Neural cell (in vitro differentiated cells): ENCODE measurements at regions not wholly inside any gene's neighbourhood (a gene's known extent, or its start where the extent isn't known, plus 50 kb on each side); places are given as distances from the start of the nearest gene placed in this dataset.

Experiments
- H2AFZ ChIP-seq: fragments of 200-600, 300-800 bp; sonication (generic), shearing (Covaris generic); 2 replicates; pipeline ENCODE4 v1.6.0; 2014; ENCODE audit warnings: low read depth, mild to moderate bottlenecking, antibody characterized with exemption, low read length, moderate library complexity
- H3F3A ChIP-seq: fragments of 200-600 bp; shearing (Covaris generic); 2 replicates; pipeline ENCODE4 v1.6.1; 2016; ENCODE audit warnings: mild to moderate bottlenecking, moderate library complexity, mixed read lengths, antibody characterized with exemption, low read length; ENCODE audit not compliant: insufficient read depth, poor library complexity, severe bottlenecking
- H3K27ac ChIP-seq: fragments of 200-600, 300-800 bp; sonication (generic), shearing (Covaris generic); 2 replicates; pipeline ENCODE4 v1.5.1; 2014; ENCODE audit warnings: mild to moderate bottlenecking, low read length, moderate library complexity
- H3K27me3 ChIP-seq: fragments of 300-800, 200-600 bp; sonication (generic), shearing (Covaris generic); 2 replicates; pipeline ENCODE4 v1.6.0; 2014; ENCODE audit warnings: mild to moderate bottlenecking, low read depth, low read length, moderate library complexity; ENCODE audit not compliant: insufficient read depth
- H3K36me3 ChIP-seq: fragments of 300-800, 200-600 bp; sonication (generic), shearing (Covaris generic); 2 replicates; pipeline ENCODE4 v1.5.1; 2014; ENCODE audit warnings: mild to moderate bottlenecking, antibody characterized with exemption, low read length, moderate library complexity; ENCODE audit not compliant: insufficient read depth
- H3K4me2 ChIP-seq: fragments of 300-800, 200-600 bp; sonication (generic), shearing (Covaris generic); 2 replicates; pipeline ENCODE4 v1.6.0; 2014; ENCODE audit warnings: mild to moderate bottlenecking, low read length
- H3K4me3 ChIP-seq: fragments of 300-800, 200-600 bp; sonication (generic), shearing (Covaris generic); 2 replicates; pipeline ENCODE4 v1.5.1; 2014; ENCODE audit warnings: mild to moderate bottlenecking, low read length, moderate library complexity
- H3K79me2 ChIP-seq: fragments of 200-600 bp; shearing (Covaris generic); replicated peaks from 2 replicates; pipeline ENCODE4 v1.6.0; 2014; ENCODE audit warnings: mild to moderate bottlenecking, low read length, moderate library complexity; ENCODE audit not compliant: insufficient read depth
- H3K9ac ChIP-seq: fragments of 300-800, 200-600 bp; sonication (generic), shearing (Covaris generic); 2 replicates; pipeline ENCODE4 v1.6.1; 2016; ENCODE audit warnings: mild to moderate bottlenecking, low read length, mixed read lengths
- H3K9me2 ChIP-seq: fragments of 200-600 bp; shearing (Covaris generic); 2 replicates; pipeline ENCODE4 v1.6.1; 2016; ENCODE audit warnings: mild to moderate bottlenecking, low read length, mixed read lengths; ENCODE audit not compliant: insufficient read depth
- H3K9me3 ChIP-seq: fragments of 200-600, 300-800 bp; sonication (generic), shearing (Covaris generic); 2 replicates; pipeline ENCODE4 v1.6.1; 2016; ENCODE audit warnings: mild to moderate bottlenecking, mixed run types, low read length, moderate library complexity, mixed read lengths
- H4K20me1 ChIP-seq: fragments of 200-600 bp; shearing (Covaris generic); 2 replicates; pipeline ENCODE4 v1.6.1; 2016; ENCODE audit warnings: mild to moderate bottlenecking, mixed run types; ENCODE audit not compliant: insufficient read depth
- EP300 ChIP-seq: fragments of 450-650 bp; conservative IDR thresholded peaks from 2 replicates; pipeline ENCODE4 v1.6.1; 2014; ENCODE audit warnings: antibody characterized with exemption, mild to moderate bottlenecking, moderate library complexity; ENCODE audit not compliant: poor library complexity, severe bottlenecking
- EZH2 ChIP-seq: fragments of 200-600, 300-800 bp; shearing (Covaris generic), sonication (generic); IDR thresholded peaks from 2 replicates; pipeline ENCODE4 v1.6.1; 2014; ENCODE audit warnings: antibody characterized with exemption, low read length, borderline replicate concordance, mild to moderate bottlenecking; ENCODE audit not compliant: insufficient read depth, poor library complexity, severe bottlenecking
- MXI1 ChIP-seq: fragments of 450-650 bp; conservative IDR thresholded peaks from 2 replicates; pipeline ENCODE4 v1.6.1; 2014; ENCODE audit warnings: antibody characterized with exemption, mild to moderate bottlenecking; ENCODE audit not compliant: poor library complexity, severe bottlenecking
- POLR2AphosphoS5 ChIP-seq: IDR thresholded peaks from 2 replicates; pipeline ENCODE4 v1.6.1; 2012
- RAD21 ChIP-seq: fragments of 450-650 bp; conservative IDR thresholded peaks from 2 replicates; pipeline ENCODE4 v1.6.1; 2014; ENCODE audit warnings: antibody characterized with exemption, mild to moderate bottlenecking, moderate library complexity
- SMC3 ChIP-seq: fragments of 450-650 bp; conservative IDR thresholded peaks from 2 replicates; pipeline ENCODE4 v1.6.1; 2014; ENCODE audit warnings: antibody characterized with exemption, mild to moderate bottlenecking, moderate library complexity; ENCODE audit not compliant: poor library complexity
- TAF1 ChIP-seq: IDR thresholded peaks from 2 replicates; pipeline ENCODE4 v1.6.1; 2012; ENCODE audit warnings: low read depth
- TF ChIP-seq, protein P1 (sequence below): fragments of 450-650 bp; IDR thresholded peaks from 2 replicates; pipeline ENCODE4 v1.5.1; 2014; ENCODE audit warnings: antibody characterized with exemption, mild to moderate bottlenecking, moderate library complexity; ENCODE audit not compliant: poor library complexity, severe bottlenecking
- TF ChIP-seq, protein P2 (sequence below): IDR thresholded peaks from 2 replicates; pipeline ENCODE4 v1.6.1; 2012; ENCODE audit warnings: borderline replicate concordance

DNA sequence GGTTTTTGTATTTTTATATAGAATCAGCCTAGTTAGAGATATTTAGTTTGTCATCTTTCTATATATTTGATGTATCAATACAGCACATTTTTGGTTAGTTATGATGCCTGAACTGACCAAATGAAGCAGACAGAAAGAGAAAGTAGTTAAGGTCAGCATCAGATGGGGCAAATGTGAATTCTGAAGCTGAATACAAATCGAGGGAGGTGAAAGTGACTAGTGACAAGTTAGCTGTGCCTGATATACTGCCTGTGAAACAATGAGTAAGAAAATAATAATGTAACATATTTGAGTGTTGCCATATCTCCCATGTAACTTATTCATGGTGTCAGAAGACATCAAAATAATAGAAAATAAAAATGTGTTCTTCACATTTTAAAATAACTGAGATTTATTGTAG, 680.3 kb upstream of the SEMA6D start:
- H3F3A ChIP-seq = no peaks in the 10 kb centered on the region
- H3K4me3 ChIP-seq = no peak overlapping the region
- H3K79me2 ChIP-seq = no peaks in the 10 kb centered on the region
- H3K4me2 ChIP-seq = no peak overlapping the region
- TF ChIP-seq EP300 (no peak), SMC3 (no peak), EZH2 (no peak)
- TF ChIP-seq, protein P1, sequence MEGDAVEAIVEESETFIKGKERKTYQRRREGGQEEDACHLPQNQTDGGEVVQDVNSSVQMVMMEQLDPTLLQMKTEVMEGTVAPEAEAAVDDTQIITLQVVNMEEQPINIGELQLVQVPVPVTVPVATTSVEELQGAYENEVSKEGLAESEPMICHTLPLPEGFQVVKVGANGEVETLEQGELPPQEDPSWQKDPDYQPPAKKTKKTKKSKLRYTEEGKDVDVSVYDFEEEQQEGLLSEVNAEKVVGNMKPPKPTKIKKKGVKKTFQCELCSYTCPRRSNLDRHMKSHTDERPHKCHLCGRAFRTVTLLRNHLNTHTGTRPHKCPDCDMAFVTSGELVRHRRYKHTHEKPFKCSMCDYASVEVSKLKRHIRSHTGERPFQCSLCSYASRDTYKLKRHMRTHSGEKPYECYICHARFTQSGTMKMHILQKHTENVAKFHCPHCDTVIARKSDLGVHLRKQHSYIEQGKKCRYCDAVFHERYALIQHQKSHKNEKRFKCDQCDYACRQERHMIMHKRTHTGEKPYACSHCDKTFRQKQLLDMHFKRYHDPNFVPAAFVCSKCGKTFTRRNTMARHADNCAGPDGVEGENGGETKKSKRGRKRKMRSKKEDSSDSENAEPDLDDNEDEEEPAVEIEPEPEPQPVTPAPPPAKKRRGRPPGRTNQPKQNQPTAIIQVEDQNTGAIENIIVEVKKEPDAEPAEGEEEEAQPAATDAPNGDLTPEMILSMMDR = no peak
- no peak overlapping the region for H3K9ac ChIP-seq
- no peaks in the 10 kb centered on the region for H3K9me2 ChIP-seq
- H3K36me3 ChIP-seq = no peaks in the 10 kb centered on the region
- no peaks in the 10 kb centered on the region for H3K9me3 ChIP-seq
- H2AFZ ChIP-seq = no peak overlapping the region
- no peaks in the 10 kb centered on the region for H4K20me1 ChIP-seq
- H3K27me3 ChIP-seq = no peaks in the 10 kb centered on the region
- H3K27ac ChIP-seq = no peak overlapping the region

DNA sequence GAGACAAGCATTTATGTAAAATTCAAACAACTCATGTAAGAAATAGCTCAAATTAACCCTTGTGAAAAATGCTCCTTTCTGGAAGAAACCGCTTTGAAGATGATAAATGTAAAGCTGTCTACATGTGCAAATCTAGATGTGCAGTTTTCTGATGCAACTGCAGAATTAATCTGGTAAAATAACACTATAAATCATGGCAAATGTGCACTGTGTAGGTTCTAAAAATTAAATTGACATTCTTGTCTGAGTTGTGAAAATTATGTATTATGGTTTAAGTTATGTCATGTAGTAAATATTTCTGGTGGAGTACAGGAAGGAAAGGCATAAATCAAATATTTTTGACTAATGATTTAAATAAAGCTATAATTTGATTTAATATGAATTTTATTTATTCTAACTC, 678.1 kb upstream of the SEMA6D start:
- Histone ChIP-seq H3K4me2 (no peak overlapping the region), H3K79me2 (no peaks in the 10 kb centered on the region), H3K36me3 (no peaks in the 10 kb centered on the region), H4K20me1 (no peaks in the 10 kb centered on the region), H2AFZ (no peak overlapping the region), H3K9me3 (no peaks in the 10 kb centered on the region), H3K9me2 (no peaks in the 10 kb centered on the region), H3K27ac (no peak overlapping the region), H3K9ac (no peak overlapping the region), H3F3A (no peaks in the 10 kb centered on the region), H3K27me3 (no peaks in the 10 kb centered on the region), H3K4me3 (no peak overlapping the region)
- TF ChIP-seq MXI1 = no peak
- no peak for TF ChIP-seq EP300
- TF ChIP-seq EZH2 = no peak
- TF ChIP-seq TAF1 = no peak
- TF ChIP-seq POLR2AphosphoS5 = no peak
- TF ChIP-seq SMC3 = no peak
- TF ChIP-seq, protein P2, sequence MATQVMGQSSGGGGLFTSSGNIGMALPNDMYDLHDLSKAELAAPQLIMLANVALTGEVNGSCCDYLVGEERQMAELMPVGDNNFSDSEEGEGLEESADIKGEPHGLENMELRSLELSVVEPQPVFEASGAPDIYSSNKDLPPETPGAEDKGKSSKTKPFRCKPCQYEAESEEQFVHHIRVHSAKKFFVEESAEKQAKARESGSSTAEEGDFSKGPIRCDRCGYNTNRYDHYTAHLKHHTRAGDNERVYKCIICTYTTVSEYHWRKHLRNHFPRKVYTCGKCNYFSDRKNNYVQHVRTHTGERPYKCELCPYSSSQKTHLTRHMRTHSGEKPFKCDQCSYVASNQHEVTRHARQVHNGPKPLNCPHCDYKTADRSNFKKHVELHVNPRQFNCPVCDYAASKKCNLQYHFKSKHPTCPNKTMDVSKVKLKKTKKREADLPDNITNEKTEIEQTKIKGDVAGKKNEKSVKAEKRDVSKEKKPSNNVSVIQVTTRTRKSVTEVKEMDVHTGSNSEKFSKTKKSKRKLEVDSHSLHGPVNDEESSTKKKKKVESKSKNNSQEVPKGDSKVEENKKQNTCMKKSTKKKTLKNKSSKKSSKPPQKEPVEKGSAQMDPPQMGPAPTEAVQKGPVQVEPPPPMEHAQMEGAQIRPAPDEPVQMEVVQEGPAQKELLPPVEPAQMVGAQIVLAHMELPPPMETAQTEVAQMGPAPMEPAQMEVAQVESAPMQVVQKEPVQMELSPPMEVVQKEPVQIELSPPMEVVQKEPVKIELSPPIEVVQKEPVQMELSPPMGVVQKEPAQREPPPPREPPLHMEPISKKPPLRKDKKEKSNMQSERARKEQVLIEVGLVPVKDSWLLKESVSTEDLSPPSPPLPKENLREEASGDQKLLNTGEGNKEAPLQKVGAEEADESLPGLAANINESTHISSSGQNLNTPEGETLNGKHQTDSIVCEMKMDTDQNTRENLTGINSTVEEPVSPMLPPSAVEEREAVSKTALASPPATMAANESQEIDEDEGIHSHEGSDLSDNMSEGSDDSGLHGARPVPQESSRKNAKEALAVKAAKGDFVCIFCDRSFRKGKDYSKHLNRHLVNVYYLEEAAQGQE = no peak
- TF ChIP-seq, protein P1 = no peak
- TF ChIP-seq RAD21 = no peak
